Stomach (tissue), 4 donors: ENCODE measurements at regions not wholly inside any gene's neighbourhood (a gene's known extent, or its start where the extent isn't known, plus 50 kb on each side); places are given as distances from the start of the nearest gene placed in this dataset.

ENCODE experiments used
- CTCF ChIP-seq, 7 experiments: fragments of 450-650 bp in 4 of 7; fragments of 200-600 bp in 3 of 7; sonication (generic) in 3 of 7; IDR thresholded peaks; one replicate each; pipeline ENCODE4 v1.5.1; 2016 to 2019; ENCODE audit warnings: antibody characterized with exemption in 7 of 7, control low read depth in 2 of 7, mild to moderate bottlenecking in 1 of 7
- EP300 ChIP-seq: sonication (generic); formaldehyde crosslinking; IDR thresholded peaks from one replicate; pipeline ENCODE4 v1.6.1; 2017; ENCODE audit warnings: antibody characterized with exemption
- POLR2A ChIP-seq, 4 donors: fragments of 450-650 bp; IDR thresholded peaks; one replicate each; pipeline ENCODE4 v1.6.1; 2016; ENCODE audit warnings: antibody characterized with exemption in 4 of 4, control low read depth in 2 of 4, mild to moderate bottlenecking in 1 of 4, moderate library complexity in 1 of 4

- TF ChIP-seq POLR2A (IDR thresholded peaks at IDR 0.05): no peak
- no peak for TF ChIP-seq CTCF (IDR thresholded peaks at IDR 0.05)
- TF ChIP-seq EP300: no peak
Measured at GRCh38 chr10:78171633-78172400, 138.2 kb downstream of the RPS24 start.
